ENCODE measurements at regions not wholly inside any gene's neighbourhood (a gene's known extent, or its start where the extent isn't known, plus 50 kb on each side); places are given as distances from the start of the nearest gene placed in this dataset.

GRCh38 chr15:58322253-58322652 lies 109.5 kb upstream of the LIPC start:
- DNase-seq (ENCODE audit: low spot score) (no peak), FAIRE-seq (no peak), ATAC-seq (no peak)
- Histone ChIP-seq H3K4me2 (ENCODE audit: low read depth, low read length) (no peak overlapping the region), H2AFZ (ENCODE audit: low read length) (no peak overlapping the region), H3K4me3 (replicated peaks in 1 of 3; ENCODE audit: insufficient read depth in 1 of 3, low read depth in 2 of 3, low read length in 3 of 3) (no peak overlapping the region), H3K9me3 (ENCODE audit: low read length) (no peaks in the 10 kb centered on the region), H4K20me1 (ENCODE audit: insufficient read depth, low read length) (no peaks in the 10 kb centered on the region), H3K79me2 (ENCODE audit: insufficient read depth, low read length) (no peaks in the 10 kb centered on the region), H3K4me1 (ENCODE audit: insufficient read depth, low read length) (no peaks in the 10 kb centered on the region), H3K9ac (ENCODE audit: insufficient read depth, low read depth, low read length) (no peak overlapping the region), H3K36me3 (replicated peaks in 1 of 2; ENCODE audit: control insufficient read depth in 1 of 2, insufficient read depth in 2 of 2, low read length in 2 of 2) (no peaks in the 10 kb centered on the region), H3K27me3 (ENCODE audit: control insufficient read depth in 1 of 2, insufficient read depth in 2 of 2, low read length in 2 of 2) (no peaks in the 10 kb centered on the region), H3K27ac (ENCODE audit: extremely low read length, insufficient read depth, low read length) (no peak overlapping the region)
- ChIA-PET CTCF (ENCODE audit: low intra/inter-chr PET ratio, low total read pairs) (no interaction called here), POLR2A (no interaction called here)
- no peak for TF ChIP-seq ZNF34 (CRISPR knock-in tag; IDR thresholded peaks at IDR 0.05; ENCODE audit: borderline replicate concordance)
- TF ChIP-seq NAIF1 (CRISPR knock-in tag; IDR thresholded peaks at IDR 0.05; ENCODE audit: borderline replicate concordance): no peak
- no peak for TF ChIP-seq HNRNPH1 (optimal IDR thresholded peaks at IDR 0.05; ENCODE audit: low read depth, low read length)
- no peak for TF ChIP-seq DMTF1 (CRISPR knock-in tag; IDR thresholded peaks at IDR 0.05)
- TF ChIP-seq ZNF703 (CRISPR knock-in tag; IDR thresholded peaks at IDR 0.05; ENCODE audit: borderline replicate concordance): no peak
- TF ChIP-seq ZSCAN21 (CRISPR knock-in tag; IDR thresholded peaks at IDR 0.05; ENCODE audit: borderline replicate concordance): no peak
- TF ChIP-seq ZNF790 (CRISPR knock-in tag; IDR thresholded peaks at IDR 0.05; ENCODE audit: borderline replicate concordance): no peak
- no peak for TF ChIP-seq ZNF589 (CRISPR knock-in tag; conservative IDR thresholded peaks at IDR 0.05)
- no peak for TF ChIP-seq MED13 (CRISPR knock-in tag; IDR thresholded peaks at IDR 0.05)
- TF ChIP-seq ZNF12 (CRISPR knock-in tag; IDR thresholded peaks at IDR 0.05): no peak
- TF ChIP-seq TEF (CRISPR knock-in tag; IDR thresholded peaks at IDR 0.05): no peak
- TF ChIP-seq ZNF234 (CRISPR knock-in tag; conservative IDR thresholded peaks at IDR 0.05): no peak
- TF ChIP-seq ZNF326 (CRISPR knock-in tag; IDR thresholded peaks at IDR 0.05; ENCODE audit: borderline replicate concordance): no peak
- no peak for TF ChIP-seq ZUFSP (CRISPR knock-in tag; IDR thresholded peaks at IDR 0.05; ENCODE audit: borderline replicate concordance)
- TF ChIP-seq POLR2A (IDR thresholded peaks at IDR 0.05; ENCODE audit: insufficient read depth in 1 of 2, low read depth in 2 of 2, low read length in 2 of 2): no peak
- TF ChIP-seq ZNF850 (CRISPR knock-in tag; conservative IDR thresholded peaks at IDR 0.05): no peak
- TF ChIP-seq SALL2 (CRISPR knock-in tag; IDR thresholded peaks at IDR 0.05): no peak
- no peak for TF ChIP-seq FOXK1 (CRISPR knock-in tag; IDR thresholded peaks at IDR 0.05; ENCODE audit: borderline replicate concordance, low read depth)
- intact Hi-C loops (cut with micrococcal nuclease; ENCODE audit: unreplicated experiment) (no loop called here), in situ Hi-C loops (cut with HindIII; ENCODE audit: extremely low pct_ligation_motif_present, low pct_unique_long_range_greater_than_20kb) (no loop called here)
- 78% methylated on average over 3 of the region's 3 CpGs for WGBS (ENCODE audit: low lambda C conversion rate)
- no TSS peak for BruUV-seq (replicated peaks)
